ENCODE measurements at regions not wholly inside any gene's neighbourhood (a gene's known extent, or its start where the extent isn't known, plus 50 kb on each side); places are given as distances from the start of the nearest gene placed in this dataset.

GRCh38 chr15:29418931-29419330 is 149.3 kb upstream of the NSMCE3 start:
- Histone ChIP-seq H3K4me2 (ENCODE audit: low read depth, low read length) (no peak overlapping the region), H2BK120ac (ENCODE audit: low read depth, low read length) (no peak overlapping the region), H3K4me3 (ENCODE audit: insufficient read depth, low read depth, low read length) (no peak overlapping the region), H3K14ac (replicated peaks; ENCODE audit: low read depth, low read length) (no peak overlapping the region), H3K4me1 (ENCODE audit: control insufficient read depth, insufficient read depth, low read length) (no peaks in the 10 kb centered on the region), H3K27me3 (ENCODE audit: control insufficient read depth, insufficient read depth, low read length) (no peaks in the 10 kb centered on the region), H4K20me1 (ENCODE audit: insufficient read depth, low read length) (no peaks in the 10 kb centered on the region), H3K9ac (ENCODE audit: low read depth, low read length) (no peak overlapping the region), H3K9me3 (ENCODE audit: control insufficient read depth, insufficient read depth, low read length) (no peaks in the 10 kb centered on the region), H3K23ac (ENCODE audit: low read depth, low read length) (no peak overlapping the region), H2BK15ac (ENCODE audit: low read depth, low read length) (no peak overlapping the region), H2AFZ (replicated peaks; ENCODE audit: low read length, poor library complexity) (no peak overlapping the region), H3K36me3 (ENCODE audit: control insufficient read depth, insufficient read depth, low read length) (no peaks in the 10 kb centered on the region), H3K79me1 (ENCODE audit: low read depth in 1 of 2, low read length in 2 of 2) (no peaks in the 10 kb centered on the region), H3K18ac (ENCODE audit: low read depth, low read length) (no peak overlapping the region), H2AK5ac (ENCODE audit: low read depth, low read length) (no peak overlapping the region), H2BK5ac (ENCODE audit: low read depth, low read length, poor library complexity, severe bottlenecking) (no peak overlapping the region), H4K91ac (ENCODE audit: insufficient read depth, low read depth, low read length) (no peak overlapping the region), H3K27ac (ENCODE audit: insufficient read depth, low read length) (no peak overlapping the region), H2BK20ac (ENCODE audit: low read depth, low read length) (no peak overlapping the region), H2AK9ac (replicated peaks; ENCODE audit: low read depth, low read length, poor library complexity) (no peak overlapping the region), H4K5ac (ENCODE audit: low read depth, low read length) (no peak overlapping the region), H3K4ac (ENCODE audit: low read depth, low read length) (no peak overlapping the region), H4K8ac (ENCODE audit: low read depth in 2 of 2, low read length in 2 of 2) (no peak overlapping the region), H3K9me1 (ENCODE audit: insufficient read depth, low read length) (no peaks in the 10 kb centered on the region), H3K56ac (ENCODE audit: extremely low read depth, insufficient read depth, low read length) (no peak overlapping the region)
- no TSS peak for BruUV-seq (replicated peaks)
- dilution Hi-C loops (cut with HindIII; ENCODE audit: low sequenced_read_pairs, unreplicated experiment): no loop called here
- intact Hi-C loops (cut with micrococcal nuclease): no loop called here
- in situ Hi-C loops (cut with MboI; ENCODE audit: low sequenced_read_pairs): no loop called here
- WGBS, 2 experiments (ENCODE audit: extremely low coverage in 2 of 2, insufficient read length in 1 of 2): no CpG with 5 or more reads among the region's 1 CpG
- CTCF ChIA-PET: no interaction called here
- DNase-seq: no peak
- no peak for ATAC-seq (ENCODE audit: low read depth)
- no peak for TF ChIP-seq MAFK (IDR thresholded peaks at IDR 0.05; ENCODE audit: low read depth, low read length)
- TF ChIP-seq BHLHE40 (IDR thresholded peaks at IDR 0.05; ENCODE audit: low read depth, low read length): no peak
- no peak for TF ChIP-seq NFE2L2 (IDR thresholded peaks at IDR 0.05; ENCODE audit: low read depth, low read length)
- TF ChIP-seq CEBPB (IDR thresholded peaks at IDR 0.05; ENCODE audit: low read depth, low read length): no peak
- TF ChIP-seq RFX5 (IDR thresholded peaks at IDR 0.05; ENCODE audit: low read depth, low read length): no peak
- no peak for TF ChIP-seq ELK1 (IDR thresholded peaks at IDR 0.05; ENCODE audit: borderline replicate concordance, low read depth, low read length)
- TF ChIP-seq, protein P1, sequence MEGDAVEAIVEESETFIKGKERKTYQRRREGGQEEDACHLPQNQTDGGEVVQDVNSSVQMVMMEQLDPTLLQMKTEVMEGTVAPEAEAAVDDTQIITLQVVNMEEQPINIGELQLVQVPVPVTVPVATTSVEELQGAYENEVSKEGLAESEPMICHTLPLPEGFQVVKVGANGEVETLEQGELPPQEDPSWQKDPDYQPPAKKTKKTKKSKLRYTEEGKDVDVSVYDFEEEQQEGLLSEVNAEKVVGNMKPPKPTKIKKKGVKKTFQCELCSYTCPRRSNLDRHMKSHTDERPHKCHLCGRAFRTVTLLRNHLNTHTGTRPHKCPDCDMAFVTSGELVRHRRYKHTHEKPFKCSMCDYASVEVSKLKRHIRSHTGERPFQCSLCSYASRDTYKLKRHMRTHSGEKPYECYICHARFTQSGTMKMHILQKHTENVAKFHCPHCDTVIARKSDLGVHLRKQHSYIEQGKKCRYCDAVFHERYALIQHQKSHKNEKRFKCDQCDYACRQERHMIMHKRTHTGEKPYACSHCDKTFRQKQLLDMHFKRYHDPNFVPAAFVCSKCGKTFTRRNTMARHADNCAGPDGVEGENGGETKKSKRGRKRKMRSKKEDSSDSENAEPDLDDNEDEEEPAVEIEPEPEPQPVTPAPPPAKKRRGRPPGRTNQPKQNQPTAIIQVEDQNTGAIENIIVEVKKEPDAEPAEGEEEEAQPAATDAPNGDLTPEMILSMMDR (conservative IDR thresholded peaks at IDR 0.05; ENCODE audit: low read depth, low read length): no peak
- TF ChIP-seq, protein P2, sequence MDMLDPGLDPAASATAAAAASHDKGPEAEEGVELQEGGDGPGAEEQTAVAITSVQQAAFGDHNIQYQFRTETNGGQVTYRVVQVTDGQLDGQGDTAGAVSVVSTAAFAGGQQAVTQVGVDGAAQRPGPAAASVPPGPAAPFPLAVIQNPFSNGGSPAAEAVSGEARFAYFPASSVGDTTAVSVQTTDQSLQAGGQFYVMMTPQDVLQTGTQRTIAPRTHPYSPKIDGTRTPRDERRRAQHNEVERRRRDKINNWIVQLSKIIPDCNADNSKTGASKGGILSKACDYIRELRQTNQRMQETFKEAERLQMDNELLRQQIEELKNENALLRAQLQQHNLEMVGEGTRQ (IDR thresholded peaks at IDR 0.05; ENCODE audit: low read depth, low read length): no peak
- no peak for TF ChIP-seq SMC3 (IDR thresholded peaks at IDR 0.05; ENCODE audit: low read depth, low read length)
- TF ChIP-seq POLR2A (IDR thresholded peaks at IDR 0.05; ENCODE audit: low read depth, low read length): no peak
- no peak for TF ChIP-seq MAZ (IDR thresholded peaks at IDR 0.05; ENCODE audit: borderline replicate concordance, low read depth, low read length)
- TF ChIP-seq RCOR1 (IDR thresholded peaks at IDR 0.05; ENCODE audit: insufficient replicate concordance, low read length): no peak
- TF ChIP-seq FOS (IDR thresholded peaks at IDR 0.05; ENCODE audit: low read depth, low read length): no peak
- TF ChIP-seq CHD1 (IDR thresholded peaks at IDR 0.05; ENCODE audit: low read depth, low read length): no peak
- POLR2A ChIA-PET (ENCODE audit: unreplicated experiment): no interaction called here
